K562 (cell line): ENCODE measurements at regions not wholly inside any gene's neighbourhood (a gene's known extent, or its start where the extent isn't known, plus 50 kb on each side); places are given as distances from the start of the nearest gene placed in this dataset.

Experiments used
- ATAC-seq: fragments of 200-7000 bp; cut with Tn5 transposase; 3 replicates; pipeline ENCODE4 v1.9.1; 2020; ENCODE audit warnings: moderate library complexity
- BruUV-seq: library from RNA; stranded (reverse); fragments of 400-500 nt; replicated peaks from 2 replicates; lab custom pipeline; 2021; lab: Mats Ljungman, UMichigan
- CTCF ChIA-PET: fragments of 300-600 bp; formaldehyde crosslinking; extraction: SDS; loops from one replicate; lab custom pipeline; 2021; ENCODE audit warnings: low intra/inter-chr PET ratio; lab: Yijun Ruan, JAX
- POLR2A ChIA-PET: fragments of 300-600, 350-650 bp; sonication (Branson Sonifier 250); formaldehyde crosslinking; extraction: SDS; loops from one replicate; lab custom pipeline; 2021; ENCODE audit warnings: antibody characterized with exemption, inconsistent platforms; lab: Yijun Ruan, JAX
- DNase-seq, 4 experiments: peaks; one replicate each; pipeline versions ENCODE4 v3.0.0 to v3.0.0-alpha.2; 2011 to 2018; ENCODE audit warnings: low spot score in 3 of 4, mixed read lengths in 3 of 4; ENCODE audit errors: extremely low read depth in 1 of 4
- FAIRE-seq: peaks from 2 replicates; lab custom pipeline; 2011; peaks lifted over from hg19 to GRCh38; lab: Jason Lieb, UNC
- H2AFZ ChIP-seq: 2 replicates; pipeline ENCODE4 v1.6.0; 2011; ENCODE audit warnings: low read depth, low read length, control low read depth, inconsistent platforms
- H3K27ac ChIP-seq: fragments of 200-600 bp; 3 replicates; pipeline ENCODE4 v1.8.0; 2011; ENCODE audit warnings: low read depth, mild to moderate bottlenecking, control low read depth, inconsistent platforms, low read length, moderate library complexity, mixed read lengths; ENCODE audit errors: extremely low read depth
- H3K27me3 ChIP-seq, 2 experiments: fragments of 300-600 bp in 1 of 2; 2 replicates in 1 of 2; 3 replicates in 1 of 2; pipeline versions ENCODE4 v1.6.0 to v1.8.0; 2011; ENCODE audit warnings: inconsistent platforms in 2 of 2, low read length in 2 of 2, mild to moderate bottlenecking in 1 of 2, mixed read lengths in 1 of 2, moderate library complexity in 1 of 2; ENCODE audit not compliant: control insufficient read depth in 2 of 2, insufficient read depth in 2 of 2
- H3K36me3 ChIP-seq: fragments of 300-600 bp; 3 replicates; pipeline ENCODE4 v1.8.0; 2011; ENCODE audit warnings: mild to moderate bottlenecking, low read length, inconsistent platforms; ENCODE audit not compliant: control insufficient read depth, insufficient read depth
- H3K4me1 ChIP-seq, 2 experiments: fragments of 200-600 bp in 1 of 2; replicated peaks in 1 of 2; 2 replicates in 1 of 2; 3 replicates in 1 of 2; pipeline versions ENCODE4 v1.5.1 to v1.8.0; 2011; ENCODE audit warnings: inconsistent platforms in 2 of 2, low read length in 2 of 2, mild to moderate bottlenecking in 1 of 2, mixed read lengths in 1 of 2, moderate library complexity in 1 of 2; ENCODE audit not compliant: control insufficient read depth in 2 of 2, insufficient read depth in 2 of 2
- H3K4me2 ChIP-seq: 2 replicates; pipeline ENCODE4 v1.6.1; 2011; ENCODE audit warnings: low read length, control low read depth, inconsistent platforms, mixed read lengths; ENCODE audit not compliant: insufficient read depth
- H3K4me3 ChIP-seq: fragments of 200-600 bp; sonication (generic), shearing (Covaris generic); 2 replicates; pipeline ENCODE4 v1.5.1; 2016; ENCODE audit warnings: control low read depth, inconsistent platforms
- H3K79me2 ChIP-seq: fragments of 200-600 bp; 3 replicates; pipeline ENCODE4 v1.8.0; 2011; ENCODE audit warnings: low read length, inconsistent platforms; ENCODE audit not compliant: control insufficient read depth, insufficient read depth
- H3K9ac ChIP-seq, 2 experiments: 2 replicates each; pipeline versions ENCODE4 v1.6.0 to v1.6.1; 2011; ENCODE audit warnings: low read depth in 2 of 2, low read length in 2 of 2, control low read depth in 1 of 2, inconsistent platforms in 1 of 2, mild to moderate bottlenecking in 1 of 2, mixed read lengths in 1 of 2; ENCODE audit not compliant: insufficient read depth in 1 of 2
- H3K9me1 ChIP-seq: one replicate; pipeline ENCODE4 v1.6.0; 2011; ENCODE audit warnings: inconsistent platforms, mild to moderate bottlenecking, low read length, moderate library complexity; ENCODE audit not compliant: control insufficient read depth, insufficient read depth
- H3K9me3 ChIP-seq: replicated peaks from 2 replicates; pipeline ENCODE4 v1.5.1; 2011; ENCODE audit warnings: low read depth, low read length, inconsistent platforms; ENCODE audit not compliant: control insufficient read depth, insufficient read depth
- H4K20me1 ChIP-seq: replicated peaks from 2 replicates; pipeline ENCODE4 v1.6.1; 2011; ENCODE audit warnings: low read length, inconsistent platforms, mixed read lengths; ENCODE audit not compliant: control insufficient read depth, insufficient read depth
- ESRRA ChIP-seq: fragments of 450-650 bp; IDR thresholded peaks from 2 replicates; pipeline ENCODE4 v1.6.1; 2014; ENCODE audit warnings: low read depth, mild to moderate bottlenecking, moderate library complexity, borderline replicate concordance
- FOXA1 ChIP-seq: fragments of 450-650 bp; IDR thresholded peaks from 2 replicates; pipeline ENCODE4 v1.6.1; 2016; ENCODE audit warnings: mild to moderate bottlenecking, borderline replicate concordance
- FUS ChIP-seq: fragments of 200-400 bp; formaldehyde crosslinking; optimal IDR thresholded peaks from 2 replicates; pipeline ENCODE3; 2017; ENCODE audit warnings: low read depth, low read length
- HCFC1 ChIP-seq: IDR thresholded peaks from 2 replicates; pipeline ENCODE4 v1.6.1; 2012; ENCODE audit warnings: low read depth, low read length, improper control_type of control experiment
- RNF2 ChIP-seq: sonication (generic); IDR thresholded peaks from 2 replicates; pipeline ENCODE4 v1.6.1; 2016
- SRSF3 ChIP-seq: fragments of 200-400 bp; formaldehyde crosslinking; IDR thresholded peaks from 2 replicates; pipeline ENCODE4 v1.6.1; 2016; ENCODE audit warnings: mild to moderate bottlenecking, low read length, moderate library complexity; ENCODE audit not compliant: insufficient read depth
- TAF1 ChIP-seq: IDR thresholded peaks from 2 replicates; pipeline ENCODE4 v1.6.1; 2011; ENCODE audit warnings: mild to moderate bottlenecking, low read length, moderate library complexity; ENCODE audit not compliant: insufficient read depth, control insufficient read depth, severe bottlenecking; ENCODE audit errors: extremely low read depth
- TCF7L2 ChIP-seq: fragments of 150-350 bp; IDR thresholded peaks from 2 replicates; pipeline ENCODE4 v1.6.1; 2016; ENCODE audit warnings: low read depth, mild to moderate bottlenecking, low read length, moderate library complexity
- ZKSCAN8 ChIP-seq: fragments of 200-800 bp; sonication (Bioruptor generic); IDR thresholded peaks from 2 replicates; pipeline ENCODE4 v1.6.1; 2016; ENCODE audit warnings: missing genetic modification characterization, missing compliant biosample characterization
- ZNF12 ChIP-seq: sonication (generic); formaldehyde crosslinking; IDR thresholded peaks from 2 replicates; pipeline ENCODE4 v1.4.0; 2020; ENCODE audit warnings: mild to moderate bottlenecking, missing genetic modification reagents
- ZNF165 ChIP-seq: fragments of 250-450 bp; sonication (Bioruptor Pico); IDR thresholded peaks from 2 replicates; pipeline ENCODE4 v1.4.0; 2020; ENCODE audit warnings: borderline replicate concordance
- ZNF263 ChIP-seq: sonication (generic); formaldehyde crosslinking; IDR thresholded peaks from 2 replicates; pipeline ENCODE4 v1.8.0; 2022; ENCODE audit warnings: mild to moderate bottlenecking, missing genetic modification reagents, borderline replicate concordance
- ZNF436 ChIP-seq: fragments of 250-450, 450-650 bp; sonication (Bioruptor Pico); formaldehyde crosslinking; IDR thresholded peaks from 2 replicates; pipeline ENCODE4 v1.7.0; 2020; ENCODE audit warnings: mild to moderate bottlenecking
- ZNF76 ChIP-seq: fragments of 250-450 bp; sonication (Bioruptor Pico); IDR thresholded peaks from 2 replicates; pipeline ENCODE4 v1.4.0; 2020; ENCODE audit warnings: mild to moderate bottlenecking, moderate library complexity, borderline replicate concordance
- WGBS: fragments of 100-300 bp; shearing (Covaris generic); methylation state at CpG from one replicate; pipeline ENCODE4 v1.1.6; 2016; ENCODE audit warnings: low coverage, mixed read lengths; ENCODE audit not compliant: insufficient coverage; ENCODE audit errors: missing lambda C conversion rate; 5-methylcytosine and 5-hydroxymethylcytosine counted together
- in situ Hi-C: fragments of 300-500 bp; cut with MboI; formaldehyde crosslinking; loops from 4 replicates; pipeline ENCODE4 v1.15.0; 2018; ENCODE audit warnings: inconsistent platforms, mixed read lengths
- intact Hi-C: fragments of 100-400 bp; cut with micrococcal nuclease; formaldehyde crosslinking; loops from 2 replicates; pipeline ENCODE4 v1.14.2; 2022
- TF ChIP-seq, protein P1 (sequence below): fragments of 250-450 bp; sonication (Bioruptor Pico); IDR thresholded peaks from 2 replicates; pipeline ENCODE4 v1.4.0; 2020; ENCODE audit warnings: mild to moderate bottlenecking, moderate library complexity
- TF ChIP-seq, protein P2 (sequence below), 2 experiments: IDR thresholded peaks; 2 replicates each; pipeline ENCODE4 v1.6.1; 2012; ENCODE audit warnings: improper control_type of control experiment in 2 of 2, low read depth in 2 of 2, low read length in 2 of 2, borderline replicate concordance in 1 of 2

DNA sequence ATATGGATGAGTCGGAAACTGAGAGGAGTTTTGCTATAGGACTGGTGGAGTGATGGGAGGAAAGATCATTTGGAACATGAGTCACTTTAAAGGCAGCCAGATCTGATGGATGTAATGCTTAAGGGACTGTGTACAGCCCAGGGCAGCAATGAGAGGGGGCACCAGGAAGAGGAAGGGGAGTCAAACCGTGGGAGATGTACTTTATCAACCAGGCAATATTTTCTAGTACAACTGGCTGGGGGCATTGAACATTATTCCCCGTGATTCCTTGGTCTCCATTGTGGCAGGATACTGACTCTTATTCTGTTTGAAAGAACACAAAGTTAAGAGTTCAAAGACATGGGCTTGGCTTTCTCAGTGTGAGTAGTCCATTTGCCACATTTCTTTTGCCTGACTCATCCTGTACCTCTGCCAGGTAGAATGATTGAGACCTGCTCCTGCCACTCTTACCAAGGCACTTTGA, 268.2 kb upstream of the NR5A2 start:
- Histone ChIP-seq H3K27me3 (no peaks in the 10 kb centered on the region), H3K27ac (no peak overlapping the region), H4K20me1 (no peaks in the 10 kb centered on the region), H3K9me1 (no peaks in the 10 kb centered on the region), H3K4me3 (no peak overlapping the region)
- ChIA-PET CTCF (no interaction called here), POLR2A (no interaction called here)
- ATAC-seq, result no peak
- in situ Hi-C loops, result no loop called here
- no peak for FAIRE-seq
- no peak for TF ChIP-seq ESRRA
- no peak for TF ChIP-seq RNF2
- TF ChIP-seq ZNF263, result no peak
- no peak for TF ChIP-seq ZNF12 (CRISPR knock-in tag)
- TF ChIP-seq ZNF165 (CRISPR knock-in tag), result no peak
- TF ChIP-seq, protein P1, sequence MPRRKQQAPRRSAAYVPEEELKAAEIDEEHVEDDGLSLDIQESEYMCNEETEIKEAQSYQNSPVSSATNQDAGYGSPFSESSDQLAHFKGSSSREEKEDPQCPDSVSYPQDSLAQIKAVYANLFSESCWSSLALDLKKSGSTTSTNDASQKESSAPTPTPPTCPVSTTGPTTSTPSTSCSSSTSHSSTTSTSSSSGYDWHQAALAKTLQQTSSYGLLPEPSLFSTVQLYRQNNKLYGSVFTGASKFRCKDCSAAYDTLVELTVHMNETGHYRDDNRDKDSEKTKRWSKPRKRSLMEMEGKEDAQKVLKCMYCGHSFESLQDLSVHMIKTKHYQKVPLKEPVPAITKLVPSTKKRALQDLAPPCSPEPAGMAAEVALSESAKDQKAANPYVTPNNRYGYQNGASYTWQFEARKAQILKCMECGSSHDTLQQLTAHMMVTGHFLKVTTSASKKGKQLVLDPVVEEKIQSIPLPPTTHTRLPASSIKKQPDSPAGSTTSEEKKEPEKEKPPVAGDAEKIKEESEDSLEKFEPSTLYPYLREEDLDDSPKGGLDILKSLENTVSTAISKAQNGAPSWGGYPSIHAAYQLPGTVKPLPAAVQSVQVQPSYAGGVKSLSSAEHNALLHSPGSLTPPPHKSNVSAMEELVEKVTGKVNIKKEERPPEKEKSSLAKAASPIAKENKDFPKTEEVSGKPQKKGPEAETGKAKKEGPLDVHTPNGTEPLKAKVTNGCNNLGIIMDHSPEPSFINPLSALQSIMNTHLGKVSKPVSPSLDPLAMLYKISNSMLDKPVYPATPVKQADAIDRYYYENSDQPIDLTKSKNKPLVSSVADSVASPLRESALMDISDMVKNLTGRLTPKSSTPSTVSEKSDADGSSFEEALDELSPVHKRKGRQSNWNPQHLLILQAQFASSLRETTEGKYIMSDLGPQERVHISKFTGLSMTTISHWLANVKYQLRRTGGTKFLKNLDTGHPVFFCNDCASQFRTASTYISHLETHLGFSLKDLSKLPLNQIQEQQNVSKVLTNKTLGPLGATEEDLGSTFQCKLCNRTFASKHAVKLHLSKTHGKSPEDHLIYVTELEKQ, result no peak
- TF ChIP-seq ZNF436 (CRISPR knock-in tag), result no peak
- TF ChIP-seq TCF7L2, result no peak
- TF ChIP-seq SRSF3, result no peak
- TF ChIP-seq, protein P2, sequence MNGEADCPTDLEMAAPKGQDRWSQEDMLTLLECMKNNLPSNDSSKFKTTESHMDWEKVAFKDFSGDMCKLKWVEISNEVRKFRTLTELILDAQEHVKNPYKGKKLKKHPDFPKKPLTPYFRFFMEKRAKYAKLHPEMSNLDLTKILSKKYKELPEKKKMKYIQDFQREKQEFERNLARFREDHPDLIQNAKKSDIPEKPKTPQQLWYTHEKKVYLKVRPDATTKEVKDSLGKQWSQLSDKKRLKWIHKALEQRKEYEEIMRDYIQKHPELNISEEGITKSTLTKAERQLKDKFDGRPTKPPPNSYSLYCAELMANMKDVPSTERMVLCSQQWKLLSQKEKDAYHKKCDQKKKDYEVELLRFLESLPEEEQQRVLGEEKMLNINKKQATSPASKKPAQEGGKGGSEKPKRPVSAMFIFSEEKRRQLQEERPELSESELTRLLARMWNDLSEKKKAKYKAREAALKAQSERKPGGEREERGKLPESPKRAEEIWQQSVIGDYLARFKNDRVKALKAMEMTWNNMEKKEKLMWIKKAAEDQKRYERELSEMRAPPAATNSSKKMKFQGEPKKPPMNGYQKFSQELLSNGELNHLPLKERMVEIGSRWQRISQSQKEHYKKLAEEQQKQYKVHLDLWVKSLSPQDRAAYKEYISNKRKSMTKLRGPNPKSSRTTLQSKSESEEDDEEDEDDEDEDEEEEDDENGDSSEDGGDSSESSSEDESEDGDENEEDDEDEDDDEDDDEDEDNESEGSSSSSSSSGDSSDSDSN (IDR thresholded peaks at IDR 0.05; ENCODE audit: borderline replicate concordance in 1 of 2, low read depth in 2 of 2, low read length in 2 of 2), result no peak
- TF ChIP-seq FOXA1, result no peak
- TF ChIP-seq ZNF76 (CRISPR knock-in tag), result no peak
- no peak for TF ChIP-seq FUS
- no peak for TF ChIP-seq ZKSCAN8 (CRISPR knock-in tag)
- no peak for TF ChIP-seq TAF1
- no peak for TF ChIP-seq HCFC1
- TF ChIP-seq, all 486 proteins: peak for 0
- 2% methylated on average over 3 of the region's 3 CpGs for WGBS
- Histone ChIP-seq H3K9ac (no peak overlapping the region), H3K79me2 (no peaks in the 10 kb centered on the region), H3K4me1 (no peaks in the 10 kb centered on the region), H3K9me3 (no peaks in the 10 kb centered on the region; the same call in 1 of the 2 replicates), H3K4me2 (no peak overlapping the region), H2AFZ (no peak overlapping the region), H3K36me3 (no peaks in the 10 kb centered on the region)
- DNase-seq, result no peak
- no TSS peak for BruUV-seq
- intact Hi-C loops, result no loop called here
